Small intestine (tissue), 7 donors: ENCODE measurements at regions not wholly inside any gene's neighbourhood (a gene's known extent, or its start where the extent isn't known, plus 50 kb on each side); places are given as distances from the start of the nearest gene placed in this dataset.
A peak's percentile ranks its signal among the peaks of the same experiment; 100 is the strongest.

Experiments
- DNase-seq, 2 donors: peaks; one replicate each; pipeline versions ENCODE4 v3.0.0 to v3.0.0-alpha.2; 2013
- FAIRE-seq: peaks from 2 replicates; lab custom pipeline; 2012; peaks lifted over from hg19 to GRCh38; lab: Jason Lieb, UNC
- H3K27ac ChIP-seq, 3 donors: one replicate each; pipeline ENCODE4 v1.5.1; 2013; ENCODE audit warnings: low read length in 2 of 3, mild to moderate bottlenecking in 2 of 3, control low read depth in 1 of 3, inconsistent platforms in 1 of 3, low read depth in 1 of 3, moderate library complexity in 1 of 3
- H3K27me3 ChIP-seq, 3 donors: one replicate each; pipeline ENCODE4 v1.6.1; 2013; ENCODE audit warnings: low read length in 3 of 3, inconsistent platforms in 1 of 3; ENCODE audit not compliant: control insufficient read depth in 3 of 3, insufficient read depth in 3 of 3
- H3K36me3 ChIP-seq, 3 donors: one replicate each; pipeline ENCODE4 v1.6.1; 2013; ENCODE audit warnings: low read length in 3 of 3, inconsistent platforms in 1 of 3, low read depth in 1 of 3, mild to moderate bottlenecking in 1 of 3, moderate library complexity in 1 of 3; ENCODE audit not compliant: control insufficient read depth in 3 of 3, insufficient read depth in 2 of 3
- H3K4me1 ChIP-seq, 3 donors: one replicate each; pipeline ENCODE4 v1.6.1; 2013; ENCODE audit warnings: low read length in 2 of 3, inconsistent platforms in 1 of 3, low read depth in 1 of 3, mild to moderate bottlenecking in 1 of 3, moderate library complexity in 1 of 3; ENCODE audit not compliant: control insufficient read depth in 3 of 3, insufficient read depth in 2 of 3
- H3K4me3 ChIP-seq, 3 donors: one replicate each; pipeline ENCODE4 v1.5.1; 2013; ENCODE audit warnings: low read length in 3 of 3, control low read depth in 1 of 3, inconsistent platforms in 1 of 3, low read depth in 1 of 3, mild to moderate bottlenecking in 1 of 3, moderate library complexity in 1 of 3
- H3K9me3 ChIP-seq, 2 donors: one replicate each; pipeline ENCODE4 v1.6.1; 2013; ENCODE audit warnings: low read depth in 1 of 2, low read length in 1 of 2; ENCODE audit not compliant: control insufficient read depth in 2 of 2, insufficient read depth in 1 of 2
- WGBS, 3 donors: extraction: QIAGEN DNeasy Blood & Tissue Kit; methylation state at CpG; one replicate each; pipeline ENCODE4 v1.1.7; 2013; 5-methylcytosine and 5-hydroxymethylcytosine counted together
- donor health status: healthy with polysubstance abuse.
- donor health status: control.
- donor health status: control.
- donor health status: Bipolar disorder and iron deficiency.
- donor health status: healthy.

DNA sequence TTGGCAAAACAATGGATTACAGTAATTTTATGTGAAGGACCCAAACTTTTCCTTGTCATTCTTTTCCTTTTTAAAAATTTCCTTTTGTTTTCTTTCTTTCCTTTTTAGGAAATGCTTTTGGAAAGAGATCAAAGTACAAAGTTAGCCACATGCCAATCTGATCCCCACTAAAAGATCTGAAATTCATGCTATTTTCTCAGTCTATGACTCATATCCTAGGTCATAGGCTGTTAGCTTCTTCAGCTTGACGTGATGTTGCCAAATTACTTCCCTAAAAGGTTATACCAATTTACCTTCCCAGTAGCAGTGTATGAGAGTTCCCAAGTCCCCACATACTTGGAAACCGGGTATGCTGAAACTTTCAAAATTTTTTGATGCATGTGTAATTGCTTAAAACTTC, 355.3 kb downstream of the INSIG2 start:
- 28 to 36% (median 33%) methylated on average over 2 of the region's 2 CpGs for WGBS, 3 donors
- Histone ChIP-seq H3K4me3 (no peak overlapping the region), H3K27me3 (peaks cover 0 to under 1% (median 0%) of the 10 kb centered on the region in 3 donors), H3K4me1 (no peaks in the 10 kb centered on the region), H3K9me3 (no peaks in the 10 kb centered on the region), H3K27ac (no peak overlapping the region), H3K36me3 (no peaks in the 10 kb centered on the region)
- no peak for DNase-seq
- no peak for FAIRE-seq

DNA sequence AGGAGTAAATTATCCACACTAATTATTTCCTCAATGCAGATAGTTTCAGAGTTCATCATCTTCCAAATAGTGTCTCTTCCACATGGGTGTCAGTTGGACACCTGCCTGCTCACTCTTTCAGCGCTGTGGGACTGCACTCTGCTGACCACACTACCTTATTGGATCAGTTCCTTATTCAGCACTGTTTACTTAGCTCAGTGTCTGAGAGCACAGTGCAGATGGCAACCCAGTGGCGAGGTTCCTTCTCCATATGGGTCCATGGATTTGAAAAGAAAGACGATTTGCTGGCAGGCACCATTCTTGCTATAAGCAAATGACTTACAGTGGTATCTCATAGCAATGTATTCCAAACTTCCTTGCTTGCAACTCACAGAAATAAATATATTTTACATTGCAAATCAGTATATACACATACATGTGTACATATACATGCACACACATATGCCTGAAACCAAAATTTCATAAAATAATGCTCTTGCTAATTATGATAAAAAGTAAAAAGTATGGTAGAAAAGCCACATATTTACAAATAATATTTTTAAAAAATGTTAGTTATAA, 354.8 kb downstream of the INSIG2 start:
- WGBS, 3 donors: 78 to 80% (median 79%) methylated on average over 3 of the region's 3 CpGs
- FAIRE-seq (no peak), DNase-seq (no peak)
- no peaks in the 10 kb centered on the region for H3K9me3 ChIP-seq
- no peaks in the 10 kb centered on the region for H3K4me1 ChIP-seq
- H3K36me3 ChIP-seq: no peaks in the 10 kb centered on the region
- H3K27me3 ChIP-seq: peaks cover 0 to 2% (median 0%) of the 10 kb centered on the region in 3 donors
- no peak overlapping the region for H3K4me3 ChIP-seq
- H3K27ac ChIP-seq: no peak overlapping the region

DNA sequence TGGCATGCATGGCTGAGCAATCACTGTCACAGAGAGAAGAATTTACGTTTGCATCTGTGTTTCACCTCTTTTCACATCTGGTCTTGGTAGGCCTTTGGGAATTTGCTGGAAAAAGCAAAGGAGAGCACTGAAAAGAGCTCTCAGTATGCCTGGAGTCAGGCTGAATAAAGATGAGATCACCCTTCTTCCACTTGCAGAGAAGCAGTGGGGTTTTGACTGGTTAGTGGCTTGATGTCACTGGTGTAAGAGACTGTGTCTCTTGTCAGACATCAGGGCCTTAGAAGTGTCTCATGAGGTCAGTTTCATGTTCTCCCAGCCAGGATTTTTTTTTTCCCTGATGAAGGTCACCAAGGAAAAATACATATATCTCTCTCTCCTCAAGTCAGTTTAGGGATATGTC, 353.8 kb downstream of the INSIG2 start:
- Histone ChIP-seq H3K9me3 (no peaks in the 10 kb centered on the region), H3K27me3 (peaks cover 0 to 2% (median 2%) of the 10 kb centered on the region in 3 donors), H3K27ac (no peak overlapping the region), H3K4me3 (no peak overlapping the region), H3K36me3 (no peaks in the 10 kb centered on the region), H3K4me1 (no peaks in the 10 kb centered on the region)
- DNase-seq (no peak), FAIRE-seq (no peak)
- 61 to 81% (median 74%) methylated on average over 1 of the region's 1 CpG for WGBS, 3 donors

DNA sequence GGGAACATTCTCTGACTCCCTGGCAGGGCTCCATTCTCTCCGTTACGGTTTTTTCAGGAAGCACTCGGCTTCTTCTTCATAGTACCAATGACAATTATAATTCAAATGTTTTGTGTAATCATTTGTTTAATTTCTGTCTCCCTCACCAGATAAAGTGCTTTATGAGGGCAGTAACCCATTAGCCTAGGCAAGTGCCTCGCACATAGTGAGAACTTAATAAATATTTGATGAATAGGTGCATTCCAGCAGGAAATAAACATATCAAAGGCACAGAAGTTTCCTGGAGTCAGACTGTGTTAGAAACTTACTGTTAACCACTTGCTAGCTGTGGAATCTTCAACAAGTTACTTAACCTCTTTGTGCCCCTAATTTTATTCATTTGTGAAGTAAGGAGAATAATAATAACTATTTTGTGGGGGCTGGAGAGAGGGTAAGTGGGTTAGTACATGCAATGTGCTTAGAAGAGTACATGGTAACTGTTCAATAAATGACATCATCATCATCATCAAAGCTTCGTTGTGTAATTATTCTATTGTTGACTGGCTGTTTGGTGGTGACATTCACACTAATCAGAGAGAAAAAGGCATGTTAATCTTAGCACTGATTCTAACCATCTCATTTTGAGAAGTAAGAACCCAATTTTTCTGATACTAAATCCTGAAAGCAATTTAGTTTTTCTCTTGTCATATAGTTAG, 352.3 kb downstream of the INSIG2 start:
- no peak overlapping the region for H3K4me3 ChIP-seq
- WGBS, 3 donors: 31 to 42% (median 32%) methylated on average over 5 of the region's 5 CpGs
- H3K27me3 ChIP-seq: peaks cover 0 to 2% (median 2%) of the 10 kb centered on the region in 3 donors
- no peaks in the 10 kb centered on the region for H3K36me3 ChIP-seq
- no peak overlapping the region for H3K27ac ChIP-seq
- DNase-seq (no peak), FAIRE-seq (no peak)
- no peaks in the 10 kb centered on the region for H3K4me1 ChIP-seq
- no peaks in the 10 kb centered on the region for H3K9me3 ChIP-seq

DNA sequence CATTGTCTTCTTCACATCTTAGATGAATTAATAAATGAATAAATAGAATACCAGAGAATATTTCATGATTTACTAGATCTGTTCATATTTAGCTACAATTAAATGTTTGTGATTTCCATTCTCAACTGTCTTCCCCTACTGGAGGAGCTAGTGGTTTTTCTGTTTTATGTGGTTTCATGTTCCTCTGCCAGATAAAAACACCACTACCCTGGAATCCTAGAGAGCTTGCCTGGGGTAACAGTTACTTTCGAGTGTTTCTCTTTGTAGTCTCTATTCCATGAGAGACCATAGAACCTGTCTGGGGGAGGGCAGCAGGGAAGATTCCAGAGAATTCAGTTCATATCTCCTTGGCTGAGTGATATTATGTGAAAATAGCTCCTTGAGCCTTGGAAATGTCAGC, 349.2 kb downstream of the INSIG2 start:
- H3K36me3 ChIP-seq: no peaks in the 10 kb centered on the region
- WGBS, 3 donors: 61 to 74% (median 70%) methylated on average over 1 of the region's 1 CpG
- no peak overlapping the region for H3K27ac ChIP-seq
- DNase-seq: no peak
- H3K27me3 ChIP-seq: peaks cover 0 to 5% (median 2%) of the 10 kb centered on the region in 3 donors
- no peaks in the 10 kb centered on the region for H3K4me1 ChIP-seq
- no peaks in the 10 kb centered on the region for H3K9me3 ChIP-seq
- H3K4me3 ChIP-seq: no peak overlapping the region
- FAIRE-seq: no peak

GRCh38 chr2:118431997-118432396, 343.7 kb downstream of the INSIG2 start:
- H3K27me3 ChIP-seq: peaks cover 0 to 3% (median 0%) of the 10 kb centered on the region in 3 donors
- no peaks in the 10 kb centered on the region for H3K9me3 ChIP-seq
- DNase-seq: no peak
- no peak for FAIRE-seq
- H3K4me3 ChIP-seq: no peak overlapping the region
- 76 to 92% (median 87%) methylated on average over 4 of the region's 4 CpGs for WGBS, 3 donors
- no peaks in the 10 kb centered on the region for H3K4me1 ChIP-seq
- no peaks in the 10 kb centered on the region for H3K36me3 ChIP-seq
- H3K27ac ChIP-seq: no peak overlapping the region

DNA sequence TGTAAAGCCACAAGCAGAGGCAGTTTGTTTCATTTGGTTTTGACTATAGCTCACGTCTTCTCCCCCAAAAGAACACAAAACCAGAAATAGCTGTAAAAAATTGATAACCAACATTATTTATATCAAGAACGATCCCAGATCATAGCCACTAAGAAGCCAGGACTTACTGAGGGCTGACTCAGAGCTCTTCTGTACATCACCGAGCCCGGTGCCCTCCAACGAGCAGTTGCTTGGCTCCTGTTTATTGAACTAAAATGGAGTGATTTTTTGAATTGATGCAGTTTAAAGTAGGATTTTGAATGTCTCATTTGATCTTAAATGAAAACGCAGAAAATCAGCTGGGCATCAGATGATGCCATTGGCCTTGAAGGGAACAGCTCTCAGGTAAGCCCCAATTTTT, 343.3 kb downstream of the INSIG2 start:
- Histone ChIP-seq H3K4me1 (no peaks in the 10 kb centered on the region), H3K4me3 (no peak overlapping the region), H3K36me3 (no peaks in the 10 kb centered on the region), H3K27me3 (peaks cover 0 to 3% (median 0%) of the 10 kb centered on the region in 3 donors), H3K9me3 (no peaks in the 10 kb centered on the region), H3K27ac (no peak overlapping the region)
- DNase-seq (no peak), FAIRE-seq (no peak)
- WGBS, 3 donors: 85 to 87% (median 86%) methylated on average over 6 of the region's 6 CpGs

GRCh38 chr2:118431165-118431517, 342.9 kb downstream of the INSIG2 start:
- Histone ChIP-seq H3K4me3 (no peak overlapping the region), H3K4me1 (no peaks in the 10 kb centered on the region), H3K9me3 (no peaks in the 10 kb centered on the region), H3K27ac (no peak overlapping the region), H3K27me3 (peaks cover 0 to 3% (median 0%) of the 10 kb centered on the region in 3 donors), H3K36me3 (no peaks in the 10 kb centered on the region)
- WGBS, 3 donors: 32 to 58% (median 54%) methylated on average over 3 of the region's 3 CpGs
- DNase-seq (peak in 1 of 2 donors; percentile 1), FAIRE-seq (no peak)
